Mucosa of descending colon (tissue), 3 donors: ENCODE measurements at regions not wholly inside any gene's neighbourhood (a gene's known extent, or its start where the extent isn't known, plus 50 kb on each side); places are given as distances from the start of the nearest gene placed in this dataset.

Experiments
- ATAC-seq: fragments of 200-7000 bp; cut with Tn5 transposase; one replicate; pipeline ENCODE4 v1.9.1; 2020; ENCODE audit warnings: mild to moderate bottlenecking, moderate library complexity
- DNase-seq, 3 donors: peaks; one replicate each; pipeline ENCODE4 v3.0.0-alpha.2; 2020
- H3K36me3 ChIP-seq: fragments of 200-600 bp; one replicate; pipeline ENCODE4 v1.8.0; 2021; ENCODE audit warnings: low read depth, mild to moderate bottlenecking
- H3K4me1 ChIP-seq: fragments of 200-600 bp; one replicate; pipeline ENCODE4 v1.8.0; 2021; ENCODE audit warnings: low read depth, mild to moderate bottlenecking
- H3K4me3 ChIP-seq: fragments of 200-600 bp; one replicate; pipeline ENCODE4 v1.8.0; 2021; ENCODE audit warnings: mild to moderate bottlenecking
- H3K9me3 ChIP-seq: fragments of 200-600 bp; one replicate; pipeline ENCODE4 v1.8.0; 2021; ENCODE audit warnings: mild to moderate bottlenecking
- CTCF ChIP-seq: fragments of 200-600 bp; IDR thresholded peaks from one replicate; pipeline ENCODE4 v1.8.0; 2022; ENCODE audit warnings: antibody characterized with exemption, mild to moderate bottlenecking
- intact Hi-C, 2 donors: fragments of 100-400 bp; cut with DNase I in 1 of 2; cut with micrococcal nuclease in 1 of 2; formaldehyde crosslinking; loops; one replicate each; pipeline versions ENCODE4 v1.11.0 to v1.11.1; 2022; cut with DNase I, micrococcal nuclease
- donor health status: DM: no; HTN: no; CAD: no; lungs with moderate emphysema.
- donor health status: DM: no; HTN: no; CAD: no.
- donor health status: DM: no; HTN: yes; CAD: no.

GRCh38 chr9:29906065-29906464, 2332.8 kb upstream of the C9orf72 start:
- ATAC-seq = no peak
- intact Hi-C loops = no loop called here
- Histone ChIP-seq H3K36me3 (no peaks in the 10 kb centered on the region), H3K4me1 (no peaks in the 10 kb centered on the region), H3K9me3 (no peaks in the 10 kb centered on the region), H3K4me3 (no peak overlapping the region)
- no peak for DNase-seq
- no peak for TF ChIP-seq CTCF

- DNase-seq (no peak), ATAC-seq (no peak)
- no peaks in the 10 kb centered on the region for H3K4me1 ChIP-seq
- H3K9me3 ChIP-seq = no peaks in the 10 kb centered on the region
- intact Hi-C loops = no loop called here
- H3K4me3 ChIP-seq = no peak overlapping the region
- TF ChIP-seq CTCF = no peak
- H3K36me3 ChIP-seq = no peaks in the 10 kb centered on the region
Measured at GRCh38 chr9:29928072-29928471, 2354.8 kb upstream of the C9orf72 start.

- no peak for TF ChIP-seq CTCF
- H3K9me3 ChIP-seq = peaks cover 4% of the 10 kb centered on the region
- ATAC-seq (no peak), DNase-seq (no peak)
- no peaks in the 10 kb centered on the region for H3K36me3 ChIP-seq
- intact Hi-C loops = no loop called here
- no peak overlapping the region for H3K4me3 ChIP-seq
- H3K4me1 ChIP-seq = no peaks in the 10 kb centered on the region
Measured at GRCh38 chr9:29939559-29939958, 2366.3 kb upstream of the C9orf72 start.

GRCh38 chr9:29945012-29945411, 2371.7 kb upstream of the C9orf72 start:
- no peak for TF ChIP-seq CTCF
- Histone ChIP-seq H3K4me3 (no peak overlapping the region), H3K9me3 (no peaks in the 10 kb centered on the region), H3K36me3 (no peaks in the 10 kb centered on the region), H3K4me1 (no peaks in the 10 kb centered on the region)
- ATAC-seq = no peak
- intact Hi-C loops = no loop called here
- DNase-seq = no peak

GRCh38 chr9:29958469-29958868, 2385.2 kb upstream of the C9orf72 start:
- H3K36me3 ChIP-seq = no peaks in the 10 kb centered on the region
- no peak overlapping the region for H3K4me3 ChIP-seq
- no peaks in the 10 kb centered on the region for H3K9me3 ChIP-seq
- no peak for TF ChIP-seq CTCF
- no peaks in the 10 kb centered on the region for H3K4me1 ChIP-seq
- intact Hi-C loops = no loop called here
- ATAC-seq = no peak
- no peak for DNase-seq

- ATAC-seq (no peak), DNase-seq (no peak)
- no peaks in the 10 kb centered on the region for H3K9me3 ChIP-seq
- no peak overlapping the region for H3K4me3 ChIP-seq
- no peaks in the 10 kb centered on the region for H3K4me1 ChIP-seq
- no peak for TF ChIP-seq CTCF
- no peaks in the 10 kb centered on the region for H3K36me3 ChIP-seq
- intact Hi-C loops = no loop called here
Measured at GRCh38 chr9:29965834-29966233, 2392.6 kb upstream of the C9orf72 start.
